IMR-90 (cell line): ENCODE measurements at regions not wholly inside any gene's neighbourhood (a gene's known extent, or its start where the extent isn't known, plus 50 kb on each side); places are given as distances from the start of the nearest gene placed in this dataset.

Experiments used
- ATAC-seq: fragments of 200-7000 bp; cut with Tn5 transposase; 2 replicates; pipeline ENCODE4 v1.9.1; 2020; ENCODE audit warnings: low read depth, mild to moderate bottlenecking, moderate library complexity
- BruUV-seq: library from RNA; stranded (reverse); fragments of 400-500 nt; replicated peaks from 2 replicates; lab custom pipeline; 2021; lab: Mats Ljungman, UMichigan
- CTCF ChIA-PET: fragments of 300-600 bp; formaldehyde crosslinking; extraction: SDS; loops from one replicate; lab custom pipeline; 2021; ENCODE audit warnings: antibody characterized with exemption; lab: Yijun Ruan, JAX
- POLR2A ChIA-PET: fragments of 300-600 bp; sonication (Branson Sonifier 250); formaldehyde crosslinking; loops from one replicate; lab custom pipeline; 2022; ENCODE audit warnings: antibody characterized with exemption; ENCODE audit not compliant: unreplicated experiment; lab: Charles Lee
- DNase-seq: peaks from one replicate; pipeline ENCODE4 v3.0.0; 2013
- H2AFZ ChIP-seq: replicated peaks from 2 replicates; pipeline ENCODE3; 2013; ENCODE audit warnings: low read length, mild to moderate bottlenecking; ENCODE audit not compliant: poor library complexity
- H2AK5ac ChIP-seq: 2 replicates; pipeline ENCODE4 v1.6.1; 2013; ENCODE audit warnings: low read depth, low read length, inconsistent platforms
- H2AK9ac ChIP-seq: replicated peaks from 2 replicates; pipeline ENCODE3; 2013; ENCODE audit warnings: mild to moderate bottlenecking, low read depth, low read length, moderate library complexity; ENCODE audit not compliant: poor library complexity
- H2BK120ac ChIP-seq: 2 replicates; pipeline ENCODE4 v1.6.1; 2013; ENCODE audit warnings: low read depth, low read length, inconsistent platforms
- H2BK15ac ChIP-seq: 3 replicates; pipeline ENCODE4 v1.6.1; 2013; ENCODE audit warnings: low read depth, low read length, inconsistent platforms
- H2BK20ac ChIP-seq: 2 replicates; pipeline ENCODE4 v1.6.1; 2013; ENCODE audit warnings: low read depth, mild to moderate bottlenecking, inconsistent platforms, low read length, moderate library complexity
- H2BK5ac ChIP-seq: 2 replicates; pipeline ENCODE4 v1.6.1; 2013; ENCODE audit warnings: mild to moderate bottlenecking, low read depth, low read length, inconsistent platforms; ENCODE audit not compliant: poor library complexity, severe bottlenecking
- H3K14ac ChIP-seq: replicated peaks from 2 replicates; pipeline ENCODE4 v1.6.1; 2013; ENCODE audit warnings: low read depth, low read length, inconsistent platforms
- H3K18ac ChIP-seq: 2 replicates; pipeline ENCODE4 v1.6.1; 2013; ENCODE audit warnings: low read depth, low read length, control low read depth
- H3K23ac ChIP-seq: 2 replicates; pipeline ENCODE4 v1.6.1; 2013; ENCODE audit warnings: low read depth, low read length, inconsistent platforms
- H3K27ac ChIP-seq: 2 replicates; pipeline ENCODE4 v1.5.1; 2013; ENCODE audit warnings: mild to moderate bottlenecking, control low read depth, low read length; ENCODE audit not compliant: insufficient read depth
- H3K27me3 ChIP-seq: 2 replicates; pipeline ENCODE4 v1.6.1; 2013; ENCODE audit warnings: low read length; ENCODE audit not compliant: control insufficient read depth, insufficient read depth
- H3K36me3 ChIP-seq: 2 replicates; pipeline ENCODE4 v1.6.1; 2013; ENCODE audit warnings: low read length, mixed read lengths; ENCODE audit not compliant: control insufficient read depth, insufficient read depth
- H3K4ac ChIP-seq: 2 replicates; pipeline ENCODE4 v1.6.1; 2013; ENCODE audit warnings: low read depth, low read length, inconsistent platforms
- H3K4me1 ChIP-seq: 2 replicates; pipeline ENCODE4 v1.6.1; 2013; ENCODE audit warnings: low read length, mixed read lengths; ENCODE audit not compliant: control insufficient read depth, insufficient read depth
- H3K4me2 ChIP-seq: 2 replicates; pipeline ENCODE4 v1.6.1; 2013; ENCODE audit warnings: low read depth, mild to moderate bottlenecking, control low read depth, low read length, moderate library complexity
- H3K4me3 ChIP-seq: 2 replicates; pipeline ENCODE4 v1.5.1; 2013; ENCODE audit warnings: low read depth, mild to moderate bottlenecking, control low read depth, low read length, moderate library complexity; ENCODE audit not compliant: insufficient read depth
- H3K56ac ChIP-seq: 2 replicates; pipeline ENCODE4 v1.6.1; 2013; ENCODE audit warnings: low read length, inconsistent platforms; ENCODE audit not compliant: insufficient read depth; ENCODE audit errors: extremely low read depth
- H3K79me1 ChIP-seq, 2 experiments: 2 replicates each; pipeline ENCODE4 v1.6.1; 2013; ENCODE audit warnings: low read length in 2 of 2, inconsistent platforms in 1 of 2, low read depth in 1 of 2
- H3K9ac ChIP-seq: 2 replicates; pipeline ENCODE4 v1.6.1; 2013; ENCODE audit warnings: low read depth, low read length, control low read depth
- H3K9me1 ChIP-seq: 2 replicates; pipeline ENCODE4 v1.6.1; 2013; ENCODE audit warnings: low read length, inconsistent platforms; ENCODE audit not compliant: insufficient read depth
- H3K9me3 ChIP-seq: 2 replicates; pipeline ENCODE4 v1.6.1; 2013; ENCODE audit warnings: low read length; ENCODE audit not compliant: control insufficient read depth, insufficient read depth
- H4K20me1 ChIP-seq: 2 replicates; pipeline ENCODE4 v1.6.1; 2013; ENCODE audit warnings: low read length, inconsistent platforms; ENCODE audit not compliant: insufficient read depth
- H4K5ac ChIP-seq: 2 replicates; pipeline ENCODE4 v1.6.1; 2013; ENCODE audit warnings: mild to moderate bottlenecking, low read depth, low read length, control low read depth
- H4K8ac ChIP-seq, 2 experiments: 2 replicates each; pipeline ENCODE4 v1.6.1; 2013; ENCODE audit warnings: low read depth in 2 of 2, low read length in 2 of 2, control low read depth in 1 of 2, inconsistent platforms in 1 of 2
- H4K91ac ChIP-seq: 2 replicates; pipeline ENCODE4 v1.6.1; 2013; ENCODE audit warnings: low read depth, low read length, inconsistent platforms; ENCODE audit not compliant: insufficient read depth
- BHLHE40 ChIP-seq: fragments of 150-350 bp; IDR thresholded peaks from 2 replicates; pipeline ENCODE4 v1.6.1; 2016; ENCODE audit warnings: mild to moderate bottlenecking, low read depth, low read length
- CHD1 ChIP-seq: IDR thresholded peaks from 2 replicates; pipeline ENCODE4 v1.6.1; 2012; ENCODE audit warnings: low read depth, low read length, improper control_type of control experiment
- CTCF ChIP-seq: conservative IDR thresholded peaks from 2 replicates; pipeline ENCODE4 v1.5.1; 2012; ENCODE audit warnings: mild to moderate bottlenecking, low read depth, low read length, improper control_type of control experiment
- ELK1 ChIP-seq: fragments of 150-350 bp; IDR thresholded peaks from 2 replicates; pipeline ENCODE4 v1.6.1; 2016; ENCODE audit warnings: low read depth, mild to moderate bottlenecking, low read length, moderate library complexity, borderline replicate concordance
- MAFK ChIP-seq: IDR thresholded peaks from 2 replicates; pipeline ENCODE4 v1.6.1; 2012; ENCODE audit warnings: low read depth, low read length, improper control_type of control experiment
- SMC3 ChIP-seq: fragments of 150-350 bp; IDR thresholded peaks from 2 replicates; pipeline ENCODE4 v1.6.1; 2016; ENCODE audit warnings: low read depth, mild to moderate bottlenecking, antibody characterized with exemption, low read length, moderate library complexity
- USF2 ChIP-seq: fragments of 150-350 bp; IDR thresholded peaks from 2 replicates; pipeline ENCODE4 v1.6.1; 2017; ENCODE audit warnings: mild to moderate bottlenecking, antibody characterized with exemption, low read length, low read depth
- WGBS, 2 experiments: methylation state at CpG; one replicate each; pipeline versions ENCODE4 v1.1.5 to v1.1.7; 2013; ENCODE audit warnings: missing lambda C conversion rate in 2 of 2; ENCODE audit not compliant: insufficient read length in 1 of 2; ENCODE audit errors: extremely low coverage in 2 of 2; 5-methylcytosine and 5-hydroxymethylcytosine counted together
- dilution Hi-C: fragments of 300-500 bp; cut with HindIII; formaldehyde crosslinking; loops from one replicate; pipeline ENCODE4 v1.14.3; 2018; ENCODE audit warnings: low sequenced_read_pairs; ENCODE audit not compliant: unreplicated experiment
- in situ Hi-C: fragments of 300-500 bp; cut with MboI; formaldehyde crosslinking; loops from 3 replicates; pipeline ENCODE4 v1.14.3; 2019; ENCODE audit warnings: low sequenced_read_pairs, inconsistent platforms, mixed read lengths
- intact Hi-C: fragments of 100-400 bp; cut with micrococcal nuclease; formaldehyde crosslinking; loops from 2 replicates; pipeline ENCODE4 v1.10.0; 2022

- Histone ChIP-seq H3K23ac (no peak overlapping the region), H3K9me1 (no peaks in the 10 kb centered on the region), H2BK120ac (no peak overlapping the region), H3K9me3 (no peaks in the 10 kb centered on the region), H3K14ac (no peak overlapping the region), H3K4ac (no peak overlapping the region), H3K79me1 (no peaks in the 10 kb centered on the region), H3K27ac (no peak overlapping the region), H3K4me2 (no peak overlapping the region), H2BK15ac (no peak overlapping the region), H3K36me3 (no peaks in the 10 kb centered on the region), H3K18ac (no peak overlapping the region), H4K5ac (no peak overlapping the region), H4K8ac (no peak overlapping the region), H2AK5ac (no peak overlapping the region), H2AK9ac (no peak overlapping the region), H2AFZ (no peak overlapping the region), H3K56ac (no peak overlapping the region), H3K4me3 (no peak overlapping the region), H2BK5ac (no peak overlapping the region), H4K20me1 (no peaks in the 10 kb centered on the region), H3K4me1 (no peaks in the 10 kb centered on the region), H3K9ac (no peak overlapping the region), H3K27me3 (peaks cover 2% of the 10 kb centered on the region), H2BK20ac (no peak overlapping the region), H4K91ac (no peak overlapping the region)
- TF ChIP-seq MAFK (no peak), CTCF (no peak), ELK1 (no peak), BHLHE40 (no peak), SMC3 (no peak), USF2 (no peak), CHD1 (no peak)
- ATAC-seq (no peak), DNase-seq (no peak)
- ChIA-PET CTCF (interaction anchor here (0.6 to 1.1 kb wide), 3 partner anchors 17 to 543 kb away, joined by 3 read pairs; no protein-coding TSS in a partner anchor), POLR2A (no interaction called here)
- in situ Hi-C loops, result no loop called here
- dilution Hi-C loops, result no loop called here
- WGBS, 2 experiments, result 72% methylated on average over 4 of the region's 6 CpGs; no CpG with 5 or more reads in 1 of the 2 experiments
- intact Hi-C loops, result no loop called here
- BruUV-seq, result no TSS peak
Observed at GRCh38 chr14:59044707-59045106, 143.8 kb upstream of the DAAM1 start.
